Choroid plexus epithelial cell (primary cell): ENCODE measurements at regions not wholly inside any gene's neighbourhood (a gene's known extent, or its start where the extent isn't known, plus 50 kb on each side); places are given as distances from the start of the nearest gene placed in this dataset.

Experiments
- DNase-seq: peaks from one replicate; pipeline ENCODE4 v3.0.0-alpha.2; 2010; ENCODE audit warnings: low read depth
- H3K4me3 ChIP-seq: 2 replicates; pipeline ENCODE4 v1.5.1; 2011; ENCODE audit warnings: low read depth, mild to moderate bottlenecking, control low read depth, low read length, moderate library complexity
- CTCF ChIP-seq: conservative IDR thresholded peaks from 2 replicates; pipeline ENCODE4 v1.5.1; 2011; ENCODE audit warnings: low read depth, mild to moderate bottlenecking, control low read depth, inconsistent platforms, low read length, moderate library complexity

GRCh38 chr7:81574723-81575326, 195.0 kb downstream of the HGF start:
- no peak overlapping the region for H3K4me3 ChIP-seq
- peak; percentile 60 for DNase-seq

GRCh38 chr7:81573932-81574331, 195.9 kb downstream of the HGF start:
- no peak overlapping the region for H3K4me3 ChIP-seq
- no peak for DNase-seq
- TF ChIP-seq CTCF = no peak

More at GRCh38 chr7:81574723-81575326, 195.0 kb downstream of the HGF start:
- no peak for TF ChIP-seq CTCF

GRCh38 chr7:81573128-81573527, 196.7 kb downstream of the HGF start:
- no peak for DNase-seq
- no peak overlapping the region for H3K4me3 ChIP-seq
- no peak for TF ChIP-seq CTCF

- no peak overlapping the region for H3K4me3 ChIP-seq
- no peak for TF ChIP-seq CTCF
- DNase-seq = peak; percentile 36
Measured at GRCh38 chr7:81562581-81562980, 207.3 kb downstream of the HGF start.

- no peak for DNase-seq
- no peak overlapping the region for H3K4me3 ChIP-seq
- no peak for TF ChIP-seq CTCF
Measured at GRCh38 chr7:81560708-81561107, 209.1 kb downstream of the HGF start.

GRCh38 chr7:81549484-81550016, 220.3 kb downstream of the HGF start:
- no peak for TF ChIP-seq CTCF
- DNase-seq = no peak
- no peak overlapping the region for H3K4me3 ChIP-seq

- TF ChIP-seq CTCF = no peak
- H3K4me3 ChIP-seq = no peak overlapping the region
- no peak for DNase-seq
Measured at GRCh38 chr7:81534996-81535395, 234.9 kb downstream of the HGF start.
